IPS-15b (cell line): ENCODE measurements at regions not wholly inside any gene's neighbourhood (a gene's known extent, or its start where the extent isn't known, plus 50 kb on each side); places are given as distances from the start of the nearest gene placed in this dataset.

ENCODE experiments used
- H3K27me3 ChIP-seq: one replicate; pipeline ENCODE4 v1.6.1; 2013; ENCODE audit warnings: low read length; ENCODE audit not compliant: control insufficient read depth, insufficient read depth
- H3K36me3 ChIP-seq: one replicate; pipeline ENCODE4 v1.6.1; 2013; ENCODE audit warnings: low read length; ENCODE audit not compliant: control insufficient read depth, insufficient read depth
- H3K4me1 ChIP-seq: one replicate; pipeline ENCODE4 v1.6.1; 2013; ENCODE audit warnings: mild to moderate bottlenecking, low read length; ENCODE audit not compliant: control insufficient read depth, insufficient read depth
- H3K4me3 ChIP-seq: one replicate; pipeline ENCODE4 v1.5.1; 2013; ENCODE audit warnings: low read depth, low read length
- H3K9ac ChIP-seq: one replicate; pipeline ENCODE4 v1.6.1; 2013; ENCODE audit warnings: low read depth, mild to moderate bottlenecking, low read length
- H3K9me3 ChIP-seq: one replicate; pipeline ENCODE4 v1.6.1; 2013; ENCODE audit warnings: mild to moderate bottlenecking, low read length; ENCODE audit not compliant: control insufficient read depth, insufficient read depth

- Histone ChIP-seq H3K4me1 (no peaks in the 10 kb centered on the region), H3K27me3 (no peaks in the 10 kb centered on the region), H3K36me3 (no peaks in the 10 kb centered on the region), H3K9me3 (no peaks in the 10 kb centered on the region), H3K4me3 (no peak overlapping the region), H3K9ac (no peak overlapping the region)
Measured at GRCh38 chr2:205860181-205860580, 177.9 kb downstream of the NRP2 start.

- Histone ChIP-seq H3K4me1 (no peaks in the 10 kb centered on the region), H3K9me3 (no peaks in the 10 kb centered on the region), H3K4me3 (no peak overlapping the region), H3K9ac (no peak overlapping the region), H3K36me3 (no peaks in the 10 kb centered on the region), H3K27me3 (no peaks in the 10 kb centered on the region)
Measured at GRCh38 chr2:205858881-205859441, 176.7 kb downstream of the NRP2 start.

GRCh38 chr2:205858275-205858674 lies 176.0 kb downstream of the NRP2 start:
- no peak overlapping the region for H3K4me3 ChIP-seq
- no peaks in the 10 kb centered on the region for H3K9me3 ChIP-seq
- H3K4me1 ChIP-seq = no peaks in the 10 kb centered on the region
- no peak overlapping the region for H3K9ac ChIP-seq
- H3K36me3 ChIP-seq = no peaks in the 10 kb centered on the region
- no peaks in the 10 kb centered on the region for H3K27me3 ChIP-seq

GRCh38 chr2:205857520-205858237 lies 175.4 kb downstream of the NRP2 start:
- Histone ChIP-seq H3K9ac (no peak overlapping the region), H3K4me3 (no peak overlapping the region), H3K4me1 (no peaks in the 10 kb centered on the region), H3K9me3 (no peaks in the 10 kb centered on the region), H3K27me3 (no peaks in the 10 kb centered on the region), H3K36me3 (no peaks in the 10 kb centered on the region)

GRCh38 chr2:205852457-205852856 lies 170.2 kb downstream of the NRP2 start:
- Histone ChIP-seq H3K4me3 (no peak overlapping the region), H3K9ac (no peak overlapping the region), H3K36me3 (no peaks in the 10 kb centered on the region), H3K9me3 (no peaks in the 10 kb centered on the region), H3K4me1 (no peaks in the 10 kb centered on the region), H3K27me3 (no peaks in the 10 kb centered on the region)

GRCh38 chr2:205850611-205851010 lies 168.3 kb downstream of the NRP2 start:
- no peaks in the 10 kb centered on the region for H3K27me3 ChIP-seq
- no peaks in the 10 kb centered on the region for H3K9me3 ChIP-seq
- H3K36me3 ChIP-seq = no peaks in the 10 kb centered on the region
- no peak overlapping the region for H3K4me3 ChIP-seq
- no peaks in the 10 kb centered on the region for H3K4me1 ChIP-seq
- H3K9ac ChIP-seq = no peak overlapping the region

- H3K4me3 ChIP-seq = no peak overlapping the region
- H3K9ac ChIP-seq = no peak overlapping the region
- no peaks in the 10 kb centered on the region for H3K36me3 ChIP-seq
- H3K4me1 ChIP-seq = no peaks in the 10 kb centered on the region
- no peaks in the 10 kb centered on the region for H3K27me3 ChIP-seq
- H3K9me3 ChIP-seq = no peaks in the 10 kb centered on the region
Measured at GRCh38 chr2:205850132-205850531, 167.8 kb downstream of the NRP2 start.

- no peaks in the 10 kb centered on the region for H3K4me1 ChIP-seq
- no peak overlapping the region for H3K9ac ChIP-seq
- no peak overlapping the region for H3K4me3 ChIP-seq
- H3K9me3 ChIP-seq = no peaks in the 10 kb centered on the region
- no peaks in the 10 kb centered on the region for H3K27me3 ChIP-seq
- H3K36me3 ChIP-seq = no peaks in the 10 kb centered on the region
Measured at GRCh38 chr2:205849136-205849535, 166.8 kb downstream of the NRP2 start.

GRCh38 chr2:205848601-205849000 lies 166.3 kb downstream of the NRP2 start:
- no peaks in the 10 kb centered on the region for H3K9me3 ChIP-seq
- no peak overlapping the region for H3K4me3 ChIP-seq
- H3K36me3 ChIP-seq = no peaks in the 10 kb centered on the region
- no peaks in the 10 kb centered on the region for H3K27me3 ChIP-seq
- no peaks in the 10 kb centered on the region for H3K4me1 ChIP-seq
- no peak overlapping the region for H3K9ac ChIP-seq
